Testis (tissue), 2 donors: ENCODE measurements at regions not wholly inside any gene's neighbourhood (a gene's known extent, or its start where the extent isn't known, plus 50 kb on each side); places are given as distances from the start of the nearest gene placed in this dataset.

ENCODE experiments used
- POLR2A ChIP-seq: fragments of 450-650 bp; IDR thresholded peaks from one replicate; pipeline ENCODE4 v1.6.1; 2017; ENCODE audit warnings: antibody characterized with exemption, mild to moderate bottlenecking, moderate library complexity
- TF ChIP-seq, protein P1 (sequence below), 3 experiments: fragments of 450-650 bp in 2 of 3; fragments of 200-600 bp in 1 of 3; sonication (generic) in 1 of 3; IDR thresholded peaks; one replicate each; pipeline ENCODE4 v1.5.1; 2016 to 2019; ENCODE audit warnings: antibody characterized with exemption in 3 of 3, mild to moderate bottlenecking in 2 of 3, moderate library complexity in 1 of 3

GRCh38 chr3:28745916-28746617 is 397.4 kb upstream of the AZI2 start:
- TF ChIP-seq POLR2A = no peak
- TF ChIP-seq, protein P1, sequence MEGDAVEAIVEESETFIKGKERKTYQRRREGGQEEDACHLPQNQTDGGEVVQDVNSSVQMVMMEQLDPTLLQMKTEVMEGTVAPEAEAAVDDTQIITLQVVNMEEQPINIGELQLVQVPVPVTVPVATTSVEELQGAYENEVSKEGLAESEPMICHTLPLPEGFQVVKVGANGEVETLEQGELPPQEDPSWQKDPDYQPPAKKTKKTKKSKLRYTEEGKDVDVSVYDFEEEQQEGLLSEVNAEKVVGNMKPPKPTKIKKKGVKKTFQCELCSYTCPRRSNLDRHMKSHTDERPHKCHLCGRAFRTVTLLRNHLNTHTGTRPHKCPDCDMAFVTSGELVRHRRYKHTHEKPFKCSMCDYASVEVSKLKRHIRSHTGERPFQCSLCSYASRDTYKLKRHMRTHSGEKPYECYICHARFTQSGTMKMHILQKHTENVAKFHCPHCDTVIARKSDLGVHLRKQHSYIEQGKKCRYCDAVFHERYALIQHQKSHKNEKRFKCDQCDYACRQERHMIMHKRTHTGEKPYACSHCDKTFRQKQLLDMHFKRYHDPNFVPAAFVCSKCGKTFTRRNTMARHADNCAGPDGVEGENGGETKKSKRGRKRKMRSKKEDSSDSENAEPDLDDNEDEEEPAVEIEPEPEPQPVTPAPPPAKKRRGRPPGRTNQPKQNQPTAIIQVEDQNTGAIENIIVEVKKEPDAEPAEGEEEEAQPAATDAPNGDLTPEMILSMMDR (IDR thresholded peaks at IDR 0.05) = no peak
